ENCODE measurements at regions not wholly inside any gene's neighbourhood (a gene's known extent, or its start where the extent isn't known, plus 50 kb on each side); places are given as distances from the start of the nearest gene placed in this dataset.

- FAIRE-seq = no peak
- no peak for TF ChIP-seq CCAR2 (IDR thresholded peaks at IDR 0.05; ENCODE audit: low read depth, low read length)
- TF ChIP-seq PCBP2 (IDR thresholded peaks at IDR 0.05; ENCODE audit: low read depth, low read length, poor library complexity, severe bottlenecking) = peak; percentile 54
- no peak for TF ChIP-seq PTRF (tag; IDR thresholded peaks at IDR 0.05)
- no peak for TF ChIP-seq GABPB1 (CRISPR knock-in tag; IDR thresholded peaks at IDR 0.05)
- TF ChIP-seq HNRNPK (IDR thresholded peaks at IDR 0.05; ENCODE audit: low read depth, low read length, poor library complexity, severe bottlenecking) = peak; percentile 49
These were observed 796.7 kb upstream of the ARGLU1 start for GRCh38 chr13:107364658-107365057.

GRCh38 chr13:107361666-107362065 lies 793.7 kb upstream of the ARGLU1 start:
- Histone ChIP-seq H3K36me3 (ENCODE audit: control insufficient read depth, insufficient read depth, low read length) (no peaks in the 10 kb centered on the region), H3K4me2 (ENCODE audit: insufficient read depth, low read length) (no peak overlapping the region), H3K4me3 (no peak overlapping the region), H3K4me1 (replicated peaks in 1 of 2; ENCODE audit: control insufficient read depth in 2 of 2, insufficient read depth in 2 of 2, low read length in 2 of 2) (no peaks in the 10 kb centered on the region), H3K9me3 (replicated peaks; ENCODE audit: control insufficient read depth, insufficient read depth, low read depth, low read length) (no peaks in the 10 kb centered on the region), H4K20me1 (replicated peaks; ENCODE audit: control insufficient read depth, insufficient read depth, low read length) (no peaks in the 10 kb centered on the region), H3K9me1 (ENCODE audit: control insufficient read depth, insufficient read depth, low read length) (no peaks in the 10 kb centered on the region), H3K79me2 (ENCODE audit: control insufficient read depth, insufficient read depth, low read length) (no peaks in the 10 kb centered on the region), H3K9ac (ENCODE audit: insufficient read depth in 1 of 2, low read depth in 2 of 2, low read length in 2 of 2) (no peak overlapping the region), H3K27me3 (ENCODE audit: control insufficient read depth in 2 of 2, insufficient read depth in 2 of 2, low read length in 2 of 2) (no peaks in the 10 kb centered on the region), H2AFZ (ENCODE audit: low read depth, low read length) (no peak overlapping the region), H3K27ac (ENCODE audit: extremely low read depth, low read depth, low read length) (no peak overlapping the region)
- no peak for ATAC-seq
- FAIRE-seq = no peak
- WGBS (ENCODE audit: insufficient coverage, low coverage, missing lambda C conversion rate) = 0% methylated on average over 3 of the region's 5 CpGs
- BruUV-seq (replicated peaks) = no TSS peak
- ChIA-PET CTCF (ENCODE audit: low intra/inter-chr PET ratio) (no interaction called here), POLR2A (interaction anchor here (1.2 kb wide), 1 partner anchor 11 kb away, joined by 3 read pairs; no protein-coding TSS in a partner anchor)
- DNase-seq (ENCODE audit: extremely low read depth in 1 of 4, low spot score in 3 of 4) = no peak
- intact Hi-C loops (cut with micrococcal nuclease) = no loop called here
- in situ Hi-C loops (cut with MboI) = no loop called here
- TF ChIP-seq PRDM10 (IDR thresholded peaks at IDR 0.05; ENCODE audit: partially characterized antibody) = no peak
- no peak for TF ChIP-seq CREB1 (IDR thresholded peaks at IDR 0.05)
- no peak for TF ChIP-seq CREB1 (CRISPR knock-in tag; IDR thresholded peaks at IDR 0.05)
- TF ChIP-seq VEZF1 (CRISPR knock-in tag; IDR thresholded peaks at IDR 0.05) = no peak
- no peak for TF ChIP-seq MTA2 (IDR thresholded peaks at IDR 0.05; ENCODE audit: low read depth)

More at GRCh38 chr13:107364658-107365057, 796.7 kb upstream of the ARGLU1 start:
- no TSS peak for BruUV-seq (replicated peaks)
- Histone ChIP-seq H3K36me3 (ENCODE audit: control insufficient read depth, insufficient read depth, low read length) (no peaks in the 10 kb centered on the region), H3K4me2 (ENCODE audit: insufficient read depth, low read length) (no peak overlapping the region), H3K4me1 (replicated peaks in 1 of 2; ENCODE audit: control insufficient read depth in 2 of 2, insufficient read depth in 2 of 2, low read length in 2 of 2) (no peaks in the 10 kb centered on the region), H3K79me2 (ENCODE audit: control insufficient read depth, insufficient read depth, low read length) (no peaks in the 10 kb centered on the region), H3K4me3 (no peak overlapping the region), H3K9me1 (ENCODE audit: control insufficient read depth, insufficient read depth, low read length) (no peaks in the 10 kb centered on the region), H3K27me3 (ENCODE audit: control insufficient read depth in 2 of 2, insufficient read depth in 2 of 2, low read length in 2 of 2) (no peaks in the 10 kb centered on the region), H4K20me1 (replicated peaks; ENCODE audit: control insufficient read depth, insufficient read depth, low read length) (no peaks in the 10 kb centered on the region), H3K27ac (ENCODE audit: extremely low read depth, low read depth, low read length) (no peak overlapping the region), H2AFZ (ENCODE audit: low read depth, low read length) (no peak overlapping the region), H3K9ac (ENCODE audit: insufficient read depth in 1 of 2, low read depth in 2 of 2, low read length in 2 of 2) (no peak overlapping the region), H3K9me3 (replicated peaks; ENCODE audit: control insufficient read depth, insufficient read depth, low read depth, low read length) (no peaks in the 10 kb centered on the region)
- ChIA-PET CTCF (ENCODE audit: low intra/inter-chr PET ratio) (no interaction called here), POLR2A (no interaction called here)
- in situ Hi-C loops (cut with MboI) (no loop called here), intact Hi-C loops (cut with micrococcal nuclease) (no loop called here)
- ATAC-seq (no peak), DNase-seq (ENCODE audit: extremely low read depth in 1 of 4, low spot score in 3 of 4) (no peak)
- whole genome bisulfite sequencing (ENCODE audit: insufficient coverage, low coverage, missing lambda C conversion rate) = no CpG with 5 or more reads among the region's 1 CpG

Measured in K562 (cell line).